ENCODE measurements at regions not wholly inside any gene's neighbourhood (a gene's known extent, or its start where the extent isn't known, plus 50 kb on each side); places are given as distances from the start of the nearest gene placed in this dataset.

DNA sequence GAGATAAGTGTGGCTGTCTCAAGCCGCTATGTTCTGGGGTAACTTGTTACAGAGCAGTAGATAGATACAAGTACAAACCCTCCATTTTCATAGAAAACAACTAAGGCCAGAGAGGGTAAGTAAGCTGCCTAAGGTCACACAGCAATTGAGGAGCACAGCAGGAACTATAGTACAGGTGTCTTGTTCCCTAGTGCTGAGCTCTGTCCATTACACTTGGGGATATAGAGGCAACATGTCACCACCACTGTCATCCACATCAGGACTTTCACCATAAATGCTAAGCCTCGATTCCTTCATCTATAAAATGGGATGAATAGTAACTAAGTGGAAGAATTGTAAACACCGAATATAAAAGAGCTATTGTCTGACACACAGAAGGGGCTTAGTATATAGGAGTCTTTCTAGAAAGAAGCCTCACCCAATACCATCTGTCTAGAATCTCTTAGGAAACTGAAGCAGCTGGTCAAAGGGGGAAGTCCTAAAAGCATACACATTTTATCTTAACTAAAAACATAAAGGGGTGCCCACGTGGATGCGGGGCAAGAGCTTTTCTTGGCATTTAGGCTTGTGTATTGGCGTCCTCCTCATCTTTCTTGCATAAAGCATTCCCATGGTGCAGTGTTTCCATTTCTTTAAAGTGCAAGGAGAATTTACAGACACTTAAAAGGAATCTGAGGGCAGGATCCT is 93.8 kb upstream of the ALX4 start:
- H3K9ac ChIP-seq (ENCODE audit: low read length), result no peak overlapping the region
- H3K36me3 ChIP-seq (ENCODE audit: insufficient read depth, low read length), result no peaks in the 10 kb centered on the region
- H2AFZ ChIP-seq (ENCODE audit: low read depth, low read length), result no peak overlapping the region
- H3K4me1 Mint-ChIP-seq (ENCODE audit: low read depth, unreplicated experiment), result no peaks in the 10 kb centered on the region
- H4K20me1 ChIP-seq (ENCODE audit: insufficient read depth, low read length), result no peaks in the 10 kb centered on the region
- no peak overlapping the region for H3K4me3 Mint-ChIP-seq (ENCODE audit: unreplicated experiment)
- DNase-seq (ENCODE audit: low read depth), result no peak
- H3K4me3 ChIP-seq (ENCODE audit: insufficient read depth, low read depth, low read length), result no peak overlapping the region
- H3K79me2 ChIP-seq (ENCODE audit: insufficient read depth, low read length), result no peaks in the 10 kb centered on the region
- no peaks in the 10 kb centered on the region for H3K4me1 ChIP-seq (ENCODE audit: insufficient read depth, low read length)
- no peak for FAIRE-seq
- TF ChIP-seq EZH2 (IDR thresholded peaks at IDR 0.05; ENCODE audit: insufficient read depth, low read length), result no peak
- TF ChIP-seq, protein P1, sequence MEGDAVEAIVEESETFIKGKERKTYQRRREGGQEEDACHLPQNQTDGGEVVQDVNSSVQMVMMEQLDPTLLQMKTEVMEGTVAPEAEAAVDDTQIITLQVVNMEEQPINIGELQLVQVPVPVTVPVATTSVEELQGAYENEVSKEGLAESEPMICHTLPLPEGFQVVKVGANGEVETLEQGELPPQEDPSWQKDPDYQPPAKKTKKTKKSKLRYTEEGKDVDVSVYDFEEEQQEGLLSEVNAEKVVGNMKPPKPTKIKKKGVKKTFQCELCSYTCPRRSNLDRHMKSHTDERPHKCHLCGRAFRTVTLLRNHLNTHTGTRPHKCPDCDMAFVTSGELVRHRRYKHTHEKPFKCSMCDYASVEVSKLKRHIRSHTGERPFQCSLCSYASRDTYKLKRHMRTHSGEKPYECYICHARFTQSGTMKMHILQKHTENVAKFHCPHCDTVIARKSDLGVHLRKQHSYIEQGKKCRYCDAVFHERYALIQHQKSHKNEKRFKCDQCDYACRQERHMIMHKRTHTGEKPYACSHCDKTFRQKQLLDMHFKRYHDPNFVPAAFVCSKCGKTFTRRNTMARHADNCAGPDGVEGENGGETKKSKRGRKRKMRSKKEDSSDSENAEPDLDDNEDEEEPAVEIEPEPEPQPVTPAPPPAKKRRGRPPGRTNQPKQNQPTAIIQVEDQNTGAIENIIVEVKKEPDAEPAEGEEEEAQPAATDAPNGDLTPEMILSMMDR (IDR thresholded peaks at IDR 0.05; ENCODE audit: insufficient read depth, low read depth, low read length), result no peak
- no peak overlapping the region for H3K4me2 ChIP-seq (ENCODE audit: low read length)
- no peaks in the 10 kb centered on the region for H3K9me3 Mint-ChIP-seq (ENCODE audit: unreplicated experiment)
- H3K9me3 ChIP-seq (ENCODE audit: insufficient read depth, low read depth, low read length), result no peaks in the 10 kb centered on the region
- no peak overlapping the region for H3K27ac ChIP-seq (ENCODE audit: low read depth, low read length)
- peaks cover 4% of the 10 kb centered on the region for H3K27me3 ChIP-seq (ENCODE audit: insufficient read depth, low read length)
- H3K27ac Mint-ChIP-seq (ENCODE audit: unreplicated experiment), result no peak overlapping the region
- H3K36me3 Mint-ChIP-seq (ENCODE audit: low read depth, unreplicated experiment), result no peaks in the 10 kb centered on the region
- H3K27me3 Mint-ChIP-seq (ENCODE audit: low read depth, unreplicated experiment), result peaks cover 56% of the 10 kb centered on the region

DNA sequence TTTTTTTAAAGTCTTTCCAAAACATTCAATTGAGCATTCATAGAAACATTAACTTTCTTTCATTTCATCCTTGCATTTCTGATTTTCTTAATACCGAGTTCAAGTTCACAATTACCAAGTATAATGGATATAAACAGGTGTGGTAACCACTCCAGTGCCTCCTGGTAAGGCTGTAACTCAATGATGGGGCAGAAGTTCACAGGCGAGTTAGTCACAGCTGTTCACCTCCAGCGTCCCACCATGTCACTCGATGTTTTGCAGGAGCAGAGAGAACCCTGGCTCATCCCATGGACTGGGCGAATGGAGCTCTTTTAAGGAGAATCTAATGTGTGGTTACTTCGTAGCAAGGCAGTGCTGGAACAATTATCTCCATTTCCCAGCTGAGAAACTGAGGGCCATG is 94.4 kb upstream of the ALX4 start:
- H3K4me1 ChIP-seq (ENCODE audit: insufficient read depth, low read length), result no peaks in the 10 kb centered on the region
- DNase-seq (ENCODE audit: low read depth) (no peak), FAIRE-seq (no peak)
- peaks cover 4% of the 10 kb centered on the region for H3K27me3 ChIP-seq (ENCODE audit: insufficient read depth, low read length)
- no peaks in the 10 kb centered on the region for H3K79me2 ChIP-seq (ENCODE audit: insufficient read depth, low read length)
- Mint-ChIP-seq H3K9me3 (ENCODE audit: unreplicated experiment) (no peaks in the 10 kb centered on the region), H3K4me3 (ENCODE audit: unreplicated experiment) (no peak overlapping the region), H3K27me3 (ENCODE audit: low read depth, unreplicated experiment) (peaks cover 53% of the 10 kb centered on the region), H3K36me3 (ENCODE audit: low read depth, unreplicated experiment) (no peaks in the 10 kb centered on the region), H3K27ac (ENCODE audit: unreplicated experiment) (no peak overlapping the region), H3K4me1 (ENCODE audit: low read depth, unreplicated experiment) (no peaks in the 10 kb centered on the region)
- no peak overlapping the region for H3K4me3 ChIP-seq (ENCODE audit: insufficient read depth, low read depth, low read length)
- no peak overlapping the region for H2AFZ ChIP-seq (ENCODE audit: low read depth, low read length)
- no peak overlapping the region for H3K4me2 ChIP-seq (ENCODE audit: low read length)
- H4K20me1 ChIP-seq (ENCODE audit: insufficient read depth, low read length), result no peaks in the 10 kb centered on the region
- TF ChIP-seq EZH2 (IDR thresholded peaks at IDR 0.05; ENCODE audit: insufficient read depth, low read length), result no peak
- TF ChIP-seq, protein P1 (IDR thresholded peaks at IDR 0.05; ENCODE audit: insufficient read depth, low read depth, low read length), result no peak
- no peak overlapping the region for H3K27ac ChIP-seq (ENCODE audit: low read depth, low read length)
- H3K9me3 ChIP-seq (ENCODE audit: insufficient read depth, low read depth, low read length), result no peaks in the 10 kb centered on the region
- H3K9ac ChIP-seq (ENCODE audit: low read length), result no peak overlapping the region
- no peaks in the 10 kb centered on the region for H3K36me3 ChIP-seq (ENCODE audit: insufficient read depth, low read length)

DNA sequence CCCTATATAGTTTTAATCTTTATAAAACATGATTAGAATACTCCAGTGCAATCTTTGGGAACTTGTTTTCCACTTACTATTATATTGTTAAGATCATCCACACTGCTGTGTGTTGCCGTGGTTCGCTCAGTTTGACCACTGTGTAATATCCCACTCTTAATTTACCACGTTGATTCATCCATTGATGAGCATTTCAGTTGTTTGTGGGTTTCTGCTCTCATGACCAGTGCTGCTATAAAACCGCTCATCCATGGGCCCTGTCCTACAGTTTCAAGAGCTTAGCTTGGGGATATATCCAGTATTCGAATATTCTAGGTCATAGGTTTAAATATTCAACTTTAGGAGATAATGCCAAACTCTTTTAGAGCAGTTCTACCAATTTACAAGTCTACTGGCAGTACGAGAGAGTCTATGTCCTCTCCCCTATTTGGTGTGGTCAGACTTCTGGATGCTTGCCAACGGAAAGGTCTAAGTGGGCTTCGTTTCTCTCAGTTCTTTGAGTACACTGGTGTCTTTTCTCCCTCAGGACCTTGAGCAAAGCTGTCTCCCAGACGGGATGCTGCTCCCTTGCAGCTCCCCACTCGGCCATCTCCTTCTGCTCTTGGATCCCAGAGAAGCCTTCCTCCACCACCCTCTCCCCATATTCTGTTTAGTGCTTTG is 94.9 kb upstream of the ALX4 start:
- H3K4me2 ChIP-seq (ENCODE audit: low read length), result no peak overlapping the region
- TF ChIP-seq, protein P1 (IDR thresholded peaks at IDR 0.05; ENCODE audit: insufficient read depth, low read depth, low read length), result no peak
- TF ChIP-seq EZH2 (IDR thresholded peaks at IDR 0.05; ENCODE audit: insufficient read depth, low read length), result no peak
- no peaks in the 10 kb centered on the region for H4K20me1 ChIP-seq (ENCODE audit: insufficient read depth, low read length)
- DNase-seq (ENCODE audit: low read depth) (no peak), FAIRE-seq (no peak)
- H3K4me1 ChIP-seq (ENCODE audit: insufficient read depth, low read length), result no peaks in the 10 kb centered on the region
- Mint-ChIP-seq H3K4me1 (ENCODE audit: low read depth, unreplicated experiment) (peaks cover 3% of the 10 kb centered on the region), H3K4me3 (ENCODE audit: unreplicated experiment) (no peak overlapping the region), H3K36me3 (ENCODE audit: low read depth, unreplicated experiment) (no peaks in the 10 kb centered on the region), H3K9me3 (ENCODE audit: unreplicated experiment) (no peaks in the 10 kb centered on the region), H3K27me3 (ENCODE audit: low read depth, unreplicated experiment) (peaks cover 56% of the 10 kb centered on the region), H3K27ac (ENCODE audit: unreplicated experiment) (no peak overlapping the region)
- H3K4me3 ChIP-seq (ENCODE audit: insufficient read depth, low read depth, low read length), result no peak overlapping the region
- H3K36me3 ChIP-seq (ENCODE audit: insufficient read depth, low read length), result no peaks in the 10 kb centered on the region
- H3K27ac ChIP-seq (ENCODE audit: low read depth, low read length), result no peak overlapping the region
- no peaks in the 10 kb centered on the region for H3K79me2 ChIP-seq (ENCODE audit: insufficient read depth, low read length)
- no peaks in the 10 kb centered on the region for H3K9me3 ChIP-seq (ENCODE audit: insufficient read depth, low read depth, low read length)
- no peak overlapping the region for H2AFZ ChIP-seq (ENCODE audit: low read depth, low read length)
- no peak overlapping the region for H3K9ac ChIP-seq (ENCODE audit: low read length)
- peaks cover 4% of the 10 kb centered on the region for H3K27me3 ChIP-seq (ENCODE audit: insufficient read depth, low read length)

All from astrocyte (in vitro differentiated cells and primary cell).